MM.1S (cell line): ENCODE measurements at regions not wholly inside any gene's neighbourhood (a gene's known extent, or its start where the extent isn't known, plus 50 kb on each side); places are given as distances from the start of the nearest gene placed in this dataset.

ENCODE experiments used
- DNase-seq: peaks from one replicate; pipeline ENCODE4 v3.0.0-alpha.2; 2015
- H2AFZ ChIP-seq: fragments of 300-600 bp; sonication (generic); 2 replicates; pipeline ENCODE4 v1.6.0; 2016; ENCODE audit warnings: antibody characterized with exemption, low read length
- H3F3A ChIP-seq: fragments of 300-600 bp; sonication (generic); 2 replicates; pipeline ENCODE4 v1.6.1; 2016; ENCODE audit warnings: mild to moderate bottlenecking, antibody characterized with exemption, low read length, moderate library complexity, mixed read lengths; ENCODE audit not compliant: insufficient read depth
- H3K27ac ChIP-seq: fragments of 300-600 bp; sonication (generic); 2 replicates; pipeline ENCODE4 v1.5.1; 2016; ENCODE audit warnings: mild to moderate bottlenecking, low read length
- H3K27me3 ChIP-seq: fragments of 300-600 bp; sonication (generic); replicated peaks from 2 replicates; pipeline ENCODE4 v1.6.0; 2016; ENCODE audit warnings: low read length; ENCODE audit not compliant: insufficient read depth
- H3K36me3 ChIP-seq: fragments of 300-600 bp; sonication (generic); replicated peaks from 2 replicates; pipeline ENCODE4 v1.6.1; 2016; ENCODE audit warnings: mild to moderate bottlenecking, low read length, mixed read lengths; ENCODE audit not compliant: insufficient read depth
- H3K4me1 ChIP-seq: fragments of 300-600 bp; sonication (generic); 2 replicates; pipeline ENCODE4 v1.6.1; 2016; ENCODE audit warnings: low read length, mixed read lengths
- H3K4me2 ChIP-seq: fragments of 300-600 bp; sonication (generic); 2 replicates; pipeline ENCODE4 v1.6.0; 2016; ENCODE audit warnings: low read depth, low read length
- H3K4me3 ChIP-seq: fragments of 300-600 bp; sonication (generic); 2 replicates; pipeline ENCODE4 v1.5.1; 2016; ENCODE audit warnings: low read length, mixed read lengths
- H3K79me2 ChIP-seq: fragments of 300-600 bp; sonication (generic); 2 replicates; pipeline ENCODE4 v1.6.1; 2016; ENCODE audit warnings: mixed run types, low read length, mixed read lengths
- H3K9ac ChIP-seq: fragments of 300-600 bp; sonication (generic); 2 replicates; pipeline ENCODE4 v1.6.1; 2016; ENCODE audit warnings: low read length, mixed read lengths
- H3K9me2 ChIP-seq: fragments of 300-600 bp; sonication (generic); replicated peaks from 2 replicates; pipeline ENCODE4 v1.6.1; 2016; ENCODE audit warnings: mild to moderate bottlenecking, low read length, mixed read lengths; ENCODE audit not compliant: insufficient read depth
- H3K9me3 ChIP-seq: fragments of 300-600 bp; sonication (generic); replicated peaks from 2 replicates; pipeline ENCODE4 v1.6.1; 2016; ENCODE audit warnings: mild to moderate bottlenecking, low read length, mixed read lengths; ENCODE audit not compliant: insufficient read depth
- H4K20me1 ChIP-seq: fragments of 300-600 bp; sonication (generic); 2 replicates; pipeline ENCODE4 v1.6.1; 2016; ENCODE audit warnings: mild to moderate bottlenecking, low read length, moderate library complexity, mixed read lengths; ENCODE audit not compliant: insufficient read depth
- EZH2 ChIP-seq: fragments of 300-600 bp; sonication (generic); optimal IDR thresholded peaks from 2 replicates; pipeline ENCODE3; 2017; ENCODE audit warnings: low read depth, mild to moderate bottlenecking, antibody characterized with exemption, low read length, mixed read lengths
- EZH2phosphoT487 ChIP-seq: fragments of 300-600 bp; sonication (generic); IDR thresholded peaks from 2 replicates; pipeline ENCODE4 v1.6.1; 2018; ENCODE audit warnings: antibody characterized with exemption, low read length
- TF ChIP-seq, protein P1 (sequence below): fragments of 300-600 bp; sonication (generic); IDR thresholded peaks from 2 replicates; pipeline ENCODE4 v1.5.1; 2016; ENCODE audit warnings: antibody characterized with exemption, low read length, mixed read lengths

DNA sequence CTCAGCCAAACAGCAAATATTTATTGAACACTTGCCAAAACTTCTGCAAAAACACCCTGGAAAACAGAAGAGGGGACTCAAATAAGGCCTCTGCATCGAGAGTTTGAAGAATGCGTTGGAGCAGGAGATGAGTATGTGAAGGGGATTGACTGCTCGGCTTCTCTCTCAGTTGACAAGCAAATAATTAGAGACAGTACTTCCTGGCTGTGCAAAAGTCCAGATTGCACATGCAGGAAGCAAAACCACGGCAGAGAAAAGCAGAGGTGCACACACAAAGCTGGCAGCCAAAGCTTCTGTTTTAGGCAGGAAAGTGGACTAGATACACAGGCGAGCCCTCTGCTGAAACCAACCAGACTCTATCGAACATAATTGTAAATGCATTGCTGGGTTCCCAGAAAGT, 343.6 kb upstream of the MGMT start:
- H3K9me3 ChIP-seq: no peaks in the 10 kb centered on the region
- no peaks in the 10 kb centered on the region for H3K36me3 ChIP-seq
- TF ChIP-seq EZH2phosphoT487 (no peak), EZH2 (no peak)
- TF ChIP-seq, protein P1, sequence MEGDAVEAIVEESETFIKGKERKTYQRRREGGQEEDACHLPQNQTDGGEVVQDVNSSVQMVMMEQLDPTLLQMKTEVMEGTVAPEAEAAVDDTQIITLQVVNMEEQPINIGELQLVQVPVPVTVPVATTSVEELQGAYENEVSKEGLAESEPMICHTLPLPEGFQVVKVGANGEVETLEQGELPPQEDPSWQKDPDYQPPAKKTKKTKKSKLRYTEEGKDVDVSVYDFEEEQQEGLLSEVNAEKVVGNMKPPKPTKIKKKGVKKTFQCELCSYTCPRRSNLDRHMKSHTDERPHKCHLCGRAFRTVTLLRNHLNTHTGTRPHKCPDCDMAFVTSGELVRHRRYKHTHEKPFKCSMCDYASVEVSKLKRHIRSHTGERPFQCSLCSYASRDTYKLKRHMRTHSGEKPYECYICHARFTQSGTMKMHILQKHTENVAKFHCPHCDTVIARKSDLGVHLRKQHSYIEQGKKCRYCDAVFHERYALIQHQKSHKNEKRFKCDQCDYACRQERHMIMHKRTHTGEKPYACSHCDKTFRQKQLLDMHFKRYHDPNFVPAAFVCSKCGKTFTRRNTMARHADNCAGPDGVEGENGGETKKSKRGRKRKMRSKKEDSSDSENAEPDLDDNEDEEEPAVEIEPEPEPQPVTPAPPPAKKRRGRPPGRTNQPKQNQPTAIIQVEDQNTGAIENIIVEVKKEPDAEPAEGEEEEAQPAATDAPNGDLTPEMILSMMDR: no peak
- H4K20me1 ChIP-seq: no peaks in the 10 kb centered on the region
- no peaks in the 10 kb centered on the region for H3K4me1 ChIP-seq
- H3K27me3 ChIP-seq: no peaks in the 10 kb centered on the region
- H3K27ac ChIP-seq: no peak overlapping the region
- no peak overlapping the region for H3K4me2 ChIP-seq
- no peaks in the 10 kb centered on the region for H3K9me2 ChIP-seq
- H2AFZ ChIP-seq: no peak overlapping the region
- H3K9ac ChIP-seq: no peak overlapping the region
- DNase-seq: no peak
- H3F3A ChIP-seq: no peaks in the 10 kb centered on the region
- no peak overlapping the region for H3K4me3 ChIP-seq
- no peaks in the 10 kb centered on the region for H3K79me2 ChIP-seq

DNA sequence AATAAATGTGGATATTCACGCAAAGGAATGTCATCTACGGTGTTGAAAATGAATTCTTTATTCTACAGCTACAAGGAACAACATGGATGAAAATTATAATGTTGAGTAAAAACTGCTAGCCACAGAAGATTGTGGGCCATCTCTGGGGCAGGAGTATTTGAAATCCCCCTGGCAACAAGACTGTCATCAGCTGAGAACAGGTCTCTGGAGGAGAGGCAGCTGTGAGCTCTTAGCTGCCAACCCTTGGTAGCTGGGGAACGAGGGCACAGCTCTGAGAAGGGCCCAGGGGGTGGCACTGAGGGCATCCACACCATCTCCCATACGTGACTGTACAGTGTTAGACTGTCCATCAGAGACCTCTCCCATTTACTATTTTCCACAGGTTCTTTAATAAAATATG, 340.1 kb upstream of the MGMT start:
- no peak overlapping the region for H3K9ac ChIP-seq
- no peaks in the 10 kb centered on the region for H3K27me3 ChIP-seq
- H3K9me3 ChIP-seq: no peaks in the 10 kb centered on the region
- no peaks in the 10 kb centered on the region for H3K9me2 ChIP-seq
- H3K4me2 ChIP-seq: no peak overlapping the region
- no peaks in the 10 kb centered on the region for H4K20me1 ChIP-seq
- H3K4me1 ChIP-seq: no peaks in the 10 kb centered on the region
- no peak for TF ChIP-seq EZH2
- no peak for TF ChIP-seq EZH2phosphoT487
- TF ChIP-seq, protein P1: no peak
- H3K27ac ChIP-seq: no peak overlapping the region
- DNase-seq: no peak
- no peaks in the 10 kb centered on the region for H3F3A ChIP-seq
- H2AFZ ChIP-seq: no peak overlapping the region
- no peak overlapping the region for H3K4me3 ChIP-seq
- no peaks in the 10 kb centered on the region for H3K36me3 ChIP-seq
- H3K79me2 ChIP-seq: no peaks in the 10 kb centered on the region

DNA sequence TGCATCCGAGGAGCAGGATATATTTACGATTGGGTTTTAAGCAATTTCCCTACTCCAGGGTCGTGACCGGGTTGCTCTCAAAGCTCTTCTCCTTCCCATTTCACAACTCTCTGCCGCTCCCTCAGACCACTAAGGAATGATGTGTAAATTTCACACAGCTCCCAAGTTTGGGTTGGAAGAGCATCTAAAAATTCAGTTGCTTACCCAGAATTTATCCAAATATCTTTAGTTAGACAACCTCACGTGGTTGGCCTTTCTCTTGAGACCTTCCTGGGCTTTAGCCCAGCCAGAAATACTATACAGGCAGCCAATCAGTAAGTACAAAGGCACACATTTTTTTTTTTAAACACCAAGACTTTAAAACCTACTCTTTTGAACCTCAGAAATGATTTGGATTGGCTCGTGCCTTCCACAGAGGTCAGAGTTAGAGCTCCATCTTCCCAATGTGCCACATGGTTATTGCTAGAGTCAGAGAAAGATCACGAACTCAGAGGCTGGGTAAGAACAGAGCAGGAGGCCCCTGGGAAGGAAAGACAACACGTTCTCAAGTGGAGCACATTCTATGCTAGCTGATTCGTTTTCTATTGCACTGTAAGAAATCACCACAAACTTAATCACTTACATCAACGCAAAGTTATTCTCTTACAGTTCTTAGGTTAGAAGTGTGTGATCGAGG, 335.4 kb upstream of the MGMT start:
- Histone ChIP-seq H3K4me3 (no peak overlapping the region), H3K9ac (no peak overlapping the region), H3K4me2 (no peak overlapping the region), H3K36me3 (no peaks in the 10 kb centered on the region), H3K9me2 (no peaks in the 10 kb centered on the region), H3K79me2 (no peaks in the 10 kb centered on the region), H2AFZ (no peak overlapping the region), H3K27me3 (no peaks in the 10 kb centered on the region), H4K20me1 (no peaks in the 10 kb centered on the region), H3F3A (no peaks in the 10 kb centered on the region), H3K4me1 (no peaks in the 10 kb centered on the region), H3K9me3 (no peaks in the 10 kb centered on the region), H3K27ac (no peak overlapping the region)
- DNase-seq: no peak
- TF ChIP-seq EZH2 (no peak), EZH2phosphoT487 (no peak)
- TF ChIP-seq, protein P1: no peak
